GM21717 (cell line): ENCODE measurements at regions not wholly inside any gene's neighbourhood (a gene's known extent, or its start where the extent isn't known, plus 50 kb on each side); places are given as distances from the start of the nearest gene placed in this dataset.

ENCODE experiments used
- ATAC-seq: cut with Tn5 transposase; IDR thresholded peaks from one replicate; pipeline ENCODE4 v1.9.1; 2021; ENCODE audit warnings: mild to moderate bottlenecking, moderate library complexity; ENCODE audit not compliant: unreplicated experiment

GRCh38 chr10:120982507-120982906, 131.3 kb downstream of the WDR11 start:
- no peak for ATAC-seq

DNA sequence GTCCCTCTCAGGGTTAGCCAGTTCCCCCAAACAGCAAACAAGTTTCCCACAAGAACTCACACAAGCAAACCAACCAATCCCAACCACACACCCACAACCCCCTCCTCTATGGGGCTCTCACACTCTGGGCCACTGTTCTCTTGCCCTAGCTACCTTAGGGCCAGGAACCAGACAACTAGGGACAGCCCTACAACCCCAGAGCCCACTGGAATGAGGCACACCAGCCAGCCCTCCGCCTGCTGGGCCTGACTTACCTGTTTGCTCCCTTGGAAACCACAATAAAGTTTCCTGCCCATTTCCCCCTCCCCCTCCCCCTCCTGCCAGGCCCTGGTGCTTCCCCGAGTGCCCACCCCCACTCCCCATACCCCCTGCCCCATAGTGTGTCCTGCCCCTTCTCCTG, 132.6 kb downstream of the WDR11 start:
- ATAC-seq, result no peak

DNA sequence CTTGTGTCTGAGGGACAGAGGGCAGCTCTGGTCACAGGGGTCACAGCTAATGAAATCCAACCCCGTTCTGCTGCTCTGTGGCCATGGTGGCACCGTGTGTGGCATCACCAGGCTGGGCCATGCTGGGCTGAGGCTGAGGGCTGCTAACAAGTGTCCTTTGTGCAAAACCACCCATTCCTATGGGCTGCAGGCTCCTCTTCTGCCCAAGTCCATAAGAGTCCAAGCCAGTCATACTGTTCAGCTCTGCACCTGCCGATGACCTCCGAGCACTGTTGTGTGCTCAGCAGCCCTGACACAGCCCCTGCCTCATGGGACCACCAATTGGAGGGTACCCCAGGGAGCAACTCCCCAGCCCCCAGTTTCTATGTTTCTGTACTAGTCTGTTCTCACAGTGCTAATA, 133.1 kb downstream of the WDR11 start:
- ATAC-seq, result no peak

- no peak for ATAC-seq
Measured at GRCh38 chr10:120987359-120987758, 136.2 kb downstream of the WDR11 start.

DNA sequence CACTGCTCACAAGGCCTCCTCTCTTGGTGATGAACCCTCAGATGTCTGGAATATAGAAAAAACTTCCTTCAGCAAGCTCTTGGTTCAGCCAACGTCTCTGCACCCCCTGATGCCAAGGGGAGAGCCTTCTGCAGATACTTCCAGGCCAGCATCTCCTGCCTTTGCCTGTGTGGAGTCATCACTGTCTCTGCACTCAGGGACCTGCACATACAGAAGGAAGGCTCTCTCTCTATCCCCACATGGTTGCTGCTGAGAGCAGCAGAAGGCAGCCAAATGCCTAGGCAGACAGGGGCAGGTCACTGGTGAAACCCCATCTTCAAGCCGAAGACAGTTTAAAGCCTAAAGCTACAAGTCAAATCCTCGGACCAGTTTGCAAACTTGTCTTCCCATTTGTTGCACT, 137.6 kb downstream of the WDR11 start:
- ATAC-seq, result no peak

GRCh38 chr10:120989279-120989678, 138.1 kb downstream of the WDR11 start:
- ATAC-seq, result no peak

DNA sequence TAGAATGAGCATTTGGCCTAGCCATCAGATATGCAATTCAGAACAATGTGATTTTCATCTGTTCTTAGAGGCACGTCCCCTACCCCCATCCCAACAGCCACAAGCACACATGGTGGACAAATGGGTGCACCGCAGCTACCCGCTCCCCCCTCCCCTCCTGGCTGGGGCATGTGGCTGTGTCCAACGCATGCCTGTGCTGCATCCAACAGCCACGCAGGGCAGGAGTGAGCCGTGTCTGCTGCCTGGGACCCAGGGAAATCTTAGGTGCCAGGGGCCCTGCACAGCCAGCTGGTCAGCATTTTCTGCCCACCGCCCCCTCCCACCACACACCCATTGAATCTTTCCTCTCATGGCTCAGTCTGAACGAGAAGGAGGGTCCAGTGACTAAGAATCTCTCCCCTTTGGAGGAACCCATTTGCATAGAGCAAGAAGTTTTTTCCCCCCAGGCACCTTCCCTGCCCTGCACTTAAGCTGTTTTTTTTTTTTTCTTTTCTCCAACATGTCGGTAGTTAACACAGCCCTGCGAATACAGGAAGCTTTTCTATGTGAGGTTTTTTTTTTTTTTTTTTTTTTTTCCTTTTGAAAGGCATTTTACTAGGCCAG, 138.9 kb downstream of the WDR11 start:
- ATAC-seq, result no peak

DNA sequence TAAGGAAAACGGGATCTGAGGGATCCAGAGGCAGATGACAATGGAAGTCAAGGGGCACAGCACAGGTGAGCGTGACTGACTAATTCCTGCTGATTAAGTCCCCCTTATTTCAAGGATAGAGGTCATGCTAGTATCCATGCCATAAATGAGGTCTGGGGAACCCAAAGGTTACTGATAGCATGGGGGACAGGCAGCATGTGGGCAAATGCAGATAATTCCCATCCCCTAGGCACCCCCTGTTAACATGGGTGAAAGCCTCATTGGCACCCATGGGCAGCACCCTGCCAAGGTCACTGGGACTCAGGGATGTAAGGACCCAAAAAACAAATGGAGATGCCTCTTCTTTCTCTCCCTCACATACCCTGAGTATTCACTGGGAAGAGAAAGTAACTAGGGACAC, 139.7 kb downstream of the WDR11 start:
- no peak for ATAC-seq

- no peak for ATAC-seq
Measured at GRCh38 chr10:120993089-120993488, 141.9 kb downstream of the WDR11 start.

DNA sequence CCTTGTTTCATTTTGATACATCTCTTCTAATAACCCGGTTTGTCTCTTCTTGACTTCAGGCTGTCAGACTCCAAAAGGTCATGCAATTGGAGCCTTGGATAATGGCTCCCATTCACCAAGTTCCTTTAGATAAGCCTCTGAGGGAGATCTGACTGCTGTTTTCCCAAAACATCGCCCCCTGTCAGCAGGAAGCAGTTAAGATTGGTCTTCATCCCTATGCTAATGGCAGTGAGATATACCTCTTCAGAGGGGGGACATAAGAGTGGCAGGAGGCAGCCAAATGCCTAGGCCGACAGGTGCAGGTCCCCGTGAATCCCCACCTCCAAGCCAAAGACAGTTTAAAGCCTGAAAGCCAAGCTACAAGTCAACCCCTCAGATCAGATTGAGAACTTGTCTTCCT, 144.6 kb downstream of the WDR11 start:
- ATAC-seq, result no peak

GRCh38 chr10:120996456-120997034, 145.4 kb downstream of the WDR11 start:
- ATAC-seq, result no peak

DNA sequence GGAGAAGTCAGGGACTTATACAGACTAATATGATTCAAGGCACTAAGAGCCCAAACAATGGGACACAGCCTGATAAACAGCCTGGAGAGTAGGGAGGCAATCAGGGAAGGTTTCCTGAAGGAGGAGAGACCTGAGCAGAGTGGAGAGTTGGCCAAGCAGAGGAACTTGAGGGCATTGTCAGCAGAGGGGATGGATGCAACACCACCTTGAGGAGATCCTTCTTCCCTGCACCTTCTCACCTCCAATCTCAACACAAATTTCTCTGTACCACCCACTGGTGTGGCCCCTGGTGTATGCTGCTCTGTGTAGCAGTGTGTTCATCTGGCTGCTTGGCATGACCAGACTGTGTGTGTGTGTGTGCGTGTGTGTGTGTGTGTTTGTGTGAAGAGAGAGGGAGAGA, 146.2 kb downstream of the WDR11 start:
- ATAC-seq, result no peak

GRCh38 chr10:120997756-120998155, 146.6 kb downstream of the WDR11 start:
- ATAC-seq, result no peak

DNA sequence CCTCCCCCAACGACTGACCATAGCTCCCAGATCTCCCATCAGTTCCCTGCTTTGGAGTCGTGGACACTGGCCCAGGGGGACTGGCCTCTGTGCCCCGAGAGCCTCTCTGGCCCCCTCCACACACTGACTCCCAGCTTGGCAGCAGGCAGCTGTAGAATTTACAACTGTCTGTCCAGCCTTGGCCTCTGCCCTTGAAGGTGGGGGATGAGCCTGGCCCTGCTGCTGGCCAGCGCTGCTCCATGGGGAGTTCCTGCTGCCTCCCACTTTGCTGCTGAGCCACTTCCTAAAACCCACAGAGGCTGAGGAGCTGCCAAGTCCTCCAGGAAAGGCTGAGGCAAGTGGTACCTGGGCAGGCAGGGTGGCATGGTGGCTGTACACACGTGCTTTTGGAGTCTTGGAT, 147.1 kb downstream of the WDR11 start:
- no peak for ATAC-seq

- no peak for ATAC-seq
Measured at GRCh38 chr10:120998782-120999285, 147.7 kb downstream of the WDR11 start.

DNA sequence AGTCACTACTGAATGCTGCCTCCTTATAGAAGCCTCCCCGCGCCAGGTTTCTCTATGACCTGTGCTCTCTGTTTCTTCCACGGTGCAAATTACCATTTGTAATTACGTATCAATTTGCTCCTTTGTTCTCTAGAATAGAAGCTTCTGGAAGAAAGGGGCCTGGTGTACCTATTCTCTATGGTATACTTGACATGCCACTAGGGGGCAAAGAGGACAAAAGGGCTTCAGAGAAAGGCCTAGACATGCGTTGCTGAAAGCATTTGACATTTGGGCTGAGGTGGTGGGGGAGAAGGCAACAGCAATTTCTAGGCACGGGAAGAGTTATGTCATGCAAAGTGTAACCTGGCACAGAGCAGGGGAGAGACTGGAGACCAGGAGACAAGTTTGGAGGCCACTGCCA, 148.7 kb downstream of the WDR11 start:
- ATAC-seq, result no peak

- no peak for ATAC-seq
Measured at GRCh38 chr10:121002586-121003205, 151.5 kb downstream of the WDR11 start.

DNA sequence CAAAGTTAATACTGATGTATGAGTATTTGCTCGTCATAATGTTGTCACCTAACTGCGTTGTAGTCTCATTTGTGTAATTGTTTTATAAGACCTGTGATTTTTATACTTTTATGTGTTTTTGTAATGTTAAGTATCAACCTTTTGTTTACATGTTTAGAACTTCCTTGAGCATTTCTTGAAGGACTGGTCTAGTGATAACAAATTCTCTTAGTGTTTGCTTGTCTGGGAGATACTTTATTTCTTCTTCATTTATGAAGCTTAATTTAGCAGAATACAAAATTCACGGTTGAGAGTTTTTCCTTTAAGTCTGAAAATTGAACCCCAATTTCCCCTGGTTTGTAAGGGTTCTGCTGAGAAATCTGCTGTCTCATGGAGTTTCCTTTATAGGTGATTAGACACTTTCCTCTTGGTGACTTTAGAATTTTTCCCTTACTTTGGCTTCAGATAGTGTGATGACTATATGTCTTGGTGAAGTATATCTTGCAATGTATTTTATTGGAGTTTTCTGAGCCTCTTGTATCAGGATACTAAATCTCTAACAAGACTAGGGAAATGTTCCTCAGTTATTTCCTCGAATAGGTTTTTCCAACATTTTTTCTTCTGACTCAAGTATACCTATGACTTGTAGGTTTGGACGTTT, 154.9 kb downstream of the WDR11 start:
- no peak for ATAC-seq

GRCh38 chr10:121007264-121007663, 156.1 kb downstream of the WDR11 start:
- no peak for ATAC-seq

GRCh38 chr10:121015916-121016315, 164.8 kb downstream of the WDR11 start:
- ATAC-seq, result no peak

DNA sequence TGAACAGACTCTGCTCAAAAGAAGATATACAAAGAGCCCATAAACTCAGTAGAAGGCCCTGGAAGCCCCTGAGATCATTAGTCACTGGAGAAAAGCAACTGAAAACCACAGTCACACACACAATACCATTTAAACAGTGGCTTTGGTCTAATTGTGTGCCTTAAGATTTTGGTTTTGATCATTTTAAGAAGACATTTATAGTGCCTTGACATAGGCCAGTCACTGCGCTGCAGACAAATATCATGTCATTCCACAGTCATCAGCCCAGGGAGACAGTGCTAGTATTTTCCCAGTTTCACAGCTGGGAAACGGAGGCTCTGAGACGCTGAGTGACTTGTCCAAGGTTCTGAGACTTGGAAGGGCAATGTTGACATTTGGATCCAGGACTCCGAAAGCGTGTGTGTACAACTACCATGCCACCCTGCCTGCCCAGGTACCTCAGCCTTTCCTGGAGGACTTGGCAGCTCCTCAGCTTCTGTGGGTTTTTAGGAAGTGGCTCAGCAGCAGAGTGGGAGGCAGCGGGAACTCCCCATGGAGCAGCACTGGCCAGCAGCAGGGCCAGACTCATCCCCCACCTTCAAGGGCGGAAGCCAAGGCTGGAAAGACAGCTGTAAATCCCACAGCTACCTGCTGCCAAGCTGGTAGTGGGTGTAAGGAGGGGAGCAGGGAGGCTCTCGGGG, 173.9 kb downstream of the WDR11 start:
- ATAC-seq, result no peak
